Type B pancreatic cell (in vitro differentiated cells): ENCODE measurements at regions not wholly inside any gene's neighbourhood (a gene's known extent, or its start where the extent isn't known, plus 50 kb on each side); places are given as distances from the start of the nearest gene placed in this dataset.

Experiments
- DNase-seq: peaks from one replicate; pipeline ENCODE4 v3.0.0; 2021; ENCODE audit warnings: mixed read lengths; ENCODE audit not compliant: unreplicated experiment; ENCODE audit errors: extremely low spot score
- H3K27ac Mint-ChIP-seq: 2 replicates; pipeline ENCODE4 v1.8.0; 2021; ENCODE audit warnings: mild to moderate bottlenecking, mixed read lengths
- H3K27me3 Mint-ChIP-seq: 2 replicates; pipeline ENCODE4 v1.8.0; 2021; ENCODE audit warnings: mixed read lengths
- H3K36me3 Mint-ChIP-seq: 2 replicates; pipeline ENCODE4 v1.8.0; 2021; ENCODE audit warnings: mixed read lengths
- H3K4me1 Mint-ChIP-seq: one replicate; pipeline ENCODE4 v1.8.0; 2021; ENCODE audit warnings: mixed read lengths; ENCODE audit not compliant: unreplicated experiment
- H3K4me3 Mint-ChIP-seq: 2 replicates; pipeline ENCODE4 v1.8.0; 2021; ENCODE audit warnings: mild to moderate bottlenecking, mixed read lengths
- H3K9me3 Mint-ChIP-seq: 2 replicates; pipeline ENCODE4 v1.8.0; 2021; ENCODE audit warnings: mixed read lengths
- TF ChIP-seq, protein P1 (sequence below): fragments of 200-600 bp; sonication (generic); conservative IDR thresholded peaks from 2 replicates; pipeline ENCODE4 v1.5.0; 2021; ENCODE audit warnings: antibody characterized with exemption, mild to moderate bottlenecking

DNA sequence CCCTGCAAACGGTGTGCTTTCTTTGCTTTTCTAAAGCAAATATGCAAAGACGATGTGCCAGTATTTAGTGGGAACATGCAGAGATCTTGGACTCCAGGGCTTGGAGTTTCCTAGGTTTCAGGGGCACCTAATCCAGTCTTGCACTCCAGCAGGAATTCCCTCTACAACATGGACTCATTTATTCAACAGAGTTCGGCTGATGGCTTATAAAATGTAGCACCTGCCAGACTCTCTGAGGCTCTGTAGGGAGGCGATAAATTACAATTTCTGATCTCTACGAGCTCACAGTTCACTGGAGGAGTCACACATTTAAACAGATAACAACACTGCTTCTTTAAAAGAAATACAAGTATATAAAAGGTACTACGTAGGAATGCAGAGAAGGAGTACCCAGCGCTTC lies 143.7 kb downstream of the FGF9 start:
- TF ChIP-seq, protein P1, sequence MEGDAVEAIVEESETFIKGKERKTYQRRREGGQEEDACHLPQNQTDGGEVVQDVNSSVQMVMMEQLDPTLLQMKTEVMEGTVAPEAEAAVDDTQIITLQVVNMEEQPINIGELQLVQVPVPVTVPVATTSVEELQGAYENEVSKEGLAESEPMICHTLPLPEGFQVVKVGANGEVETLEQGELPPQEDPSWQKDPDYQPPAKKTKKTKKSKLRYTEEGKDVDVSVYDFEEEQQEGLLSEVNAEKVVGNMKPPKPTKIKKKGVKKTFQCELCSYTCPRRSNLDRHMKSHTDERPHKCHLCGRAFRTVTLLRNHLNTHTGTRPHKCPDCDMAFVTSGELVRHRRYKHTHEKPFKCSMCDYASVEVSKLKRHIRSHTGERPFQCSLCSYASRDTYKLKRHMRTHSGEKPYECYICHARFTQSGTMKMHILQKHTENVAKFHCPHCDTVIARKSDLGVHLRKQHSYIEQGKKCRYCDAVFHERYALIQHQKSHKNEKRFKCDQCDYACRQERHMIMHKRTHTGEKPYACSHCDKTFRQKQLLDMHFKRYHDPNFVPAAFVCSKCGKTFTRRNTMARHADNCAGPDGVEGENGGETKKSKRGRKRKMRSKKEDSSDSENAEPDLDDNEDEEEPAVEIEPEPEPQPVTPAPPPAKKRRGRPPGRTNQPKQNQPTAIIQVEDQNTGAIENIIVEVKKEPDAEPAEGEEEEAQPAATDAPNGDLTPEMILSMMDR = no peak
- DNase-seq = no peak
- H3K27ac Mint-ChIP-seq = no peak overlapping the region
- H3K36me3 Mint-ChIP-seq = no peaks in the 10 kb centered on the region
- no peaks in the 10 kb centered on the region for H3K9me3 Mint-ChIP-seq
- H3K4me3 Mint-ChIP-seq = no peak overlapping the region
- peaks cover 7% of the 10 kb centered on the region for H3K27me3 Mint-ChIP-seq
- no peaks in the 10 kb centered on the region for H3K4me1 Mint-ChIP-seq

DNA sequence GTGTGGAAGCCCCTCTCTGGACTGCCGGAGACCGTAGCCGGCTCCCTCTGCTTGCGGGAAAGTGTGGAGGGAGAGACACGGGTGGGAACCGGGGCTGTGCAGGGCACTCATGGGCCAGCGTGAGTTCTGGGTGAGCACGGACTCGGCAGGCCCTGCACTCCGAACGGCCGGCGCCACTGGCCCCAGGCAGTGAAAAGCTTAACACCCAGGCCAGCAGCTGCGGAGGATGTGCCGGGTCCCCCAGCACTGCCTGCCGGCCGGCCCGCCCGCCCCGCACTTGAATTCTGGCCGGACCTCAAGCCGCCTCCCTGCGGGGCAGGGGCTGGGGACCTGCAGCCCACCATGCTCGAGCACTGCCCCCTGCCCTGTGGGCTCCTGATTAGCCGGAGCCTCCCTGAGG lies 147.0 kb downstream of the FGF9 start:
- Mint-ChIP-seq H3K27ac (no peak overlapping the region), H3K36me3 (no peaks in the 10 kb centered on the region), H3K9me3 (no peaks in the 10 kb centered on the region), H3K27me3 (no peaks in the 10 kb centered on the region), H3K4me3 (no peak overlapping the region), H3K4me1 (no peaks in the 10 kb centered on the region)
- no peak for DNase-seq
- TF ChIP-seq, protein P1 = no peak

- Mint-ChIP-seq H3K27me3 (no peaks in the 10 kb centered on the region), H3K9me3 (no peaks in the 10 kb centered on the region), H3K4me3 (no peak overlapping the region), H3K4me1 (peaks cover 9% of the 10 kb centered on the region), H3K36me3 (no peaks in the 10 kb centered on the region), H3K27ac (peak overlapping the region; percentile 26)
- TF ChIP-seq, protein P1 = no peak
- no peak for DNase-seq
These were observed 151.2 kb downstream of the FGF9 start for GRCh38 chr13:21822029-21822428.

DNA sequence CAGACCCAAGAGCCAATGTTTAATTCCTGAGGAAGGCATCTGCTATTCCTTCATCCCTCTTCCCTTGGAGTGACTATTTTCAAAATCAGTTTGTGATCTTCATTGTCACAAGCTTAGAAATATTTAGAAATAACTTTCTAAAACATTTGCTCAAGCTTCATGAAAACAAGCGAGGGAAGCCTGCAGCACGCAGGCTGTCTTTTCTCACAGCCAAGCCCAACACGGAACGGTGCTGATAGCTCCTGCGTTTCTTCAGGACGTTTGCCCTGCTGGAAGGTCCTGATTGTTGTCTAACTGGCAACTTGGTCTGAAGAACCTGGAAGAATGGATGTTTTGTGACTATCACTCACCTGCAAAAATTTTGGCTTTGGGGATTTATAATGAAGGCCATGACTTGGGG lies 152.5 kb downstream of the FGF9 start:
- H3K9me3 Mint-ChIP-seq = no peaks in the 10 kb centered on the region
- no peaks in the 10 kb centered on the region for H3K27me3 Mint-ChIP-seq
- H3K4me1 Mint-ChIP-seq = peaks cover 10% of the 10 kb centered on the region
- H3K4me3 Mint-ChIP-seq = no peak overlapping the region
- H3K27ac Mint-ChIP-seq = no peak overlapping the region
- DNase-seq = no peak
- no peaks in the 10 kb centered on the region for H3K36me3 Mint-ChIP-seq
- TF ChIP-seq, protein P1 = no peak

DNA sequence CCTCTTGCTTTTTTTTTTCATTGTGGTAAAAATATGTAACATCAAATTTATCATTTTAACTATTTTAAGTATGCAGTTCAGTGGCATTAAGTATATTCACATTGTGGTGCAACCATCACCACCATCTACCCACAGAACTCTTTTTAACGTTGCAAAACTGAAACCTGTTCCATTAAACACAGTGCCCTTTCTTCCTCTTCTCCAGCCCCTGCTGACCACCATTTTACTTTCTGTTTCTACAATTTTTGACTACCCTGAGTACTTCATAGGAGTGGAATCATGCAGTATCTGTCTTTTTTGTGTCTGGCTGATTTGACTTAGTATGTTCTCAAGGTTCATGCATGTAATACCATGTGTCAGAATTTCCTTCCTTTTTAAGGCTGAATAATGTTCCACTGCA lies 153.1 kb downstream of the FGF9 start:
- H3K27me3 Mint-ChIP-seq = no peaks in the 10 kb centered on the region
- peaks cover 5% of the 10 kb centered on the region for H3K9me3 Mint-ChIP-seq
- H3K36me3 Mint-ChIP-seq = no peaks in the 10 kb centered on the region
- H3K27ac Mint-ChIP-seq = no peak overlapping the region
- H3K4me3 Mint-ChIP-seq = no peak overlapping the region
- peaks cover 10% of the 10 kb centered on the region for H3K4me1 Mint-ChIP-seq
- DNase-seq = no peak
- TF ChIP-seq, protein P1 = no peak

DNA sequence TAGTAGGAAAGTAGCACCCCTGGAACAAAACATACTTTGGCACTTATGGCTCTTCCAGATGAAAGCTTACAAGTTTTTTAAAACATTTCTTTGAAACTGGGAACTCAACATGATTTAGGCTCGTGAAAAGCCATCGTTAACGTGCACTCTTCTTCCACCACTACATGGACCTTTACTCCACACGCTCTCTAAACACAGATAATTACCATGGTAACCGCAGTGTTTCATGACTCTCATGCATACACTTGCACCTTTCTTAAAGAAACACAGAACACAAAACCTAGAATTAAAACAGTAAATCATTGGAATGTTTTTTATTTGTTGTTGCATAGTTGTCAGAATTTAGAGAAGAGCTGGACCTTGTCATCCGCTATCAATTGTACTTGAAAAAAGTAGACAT lies 154.3 kb downstream of the FGF9 start:
- Mint-ChIP-seq H3K4me1 (peaks cover 10% of the 10 kb centered on the region), H3K27me3 (no peaks in the 10 kb centered on the region), H3K36me3 (no peaks in the 10 kb centered on the region), H3K9me3 (peaks cover 6% of the 10 kb centered on the region), H3K27ac (peak overlapping the region; percentile 73), H3K4me3 (peak overlapping the region; percentile 32)
- DNase-seq = no peak
- TF ChIP-seq, protein P1 = no peak
